ENCODE measurements at regions not wholly inside any gene's neighbourhood (a gene's known extent, or its start where the extent isn't known, plus 50 kb on each side); places are given as distances from the start of the nearest gene placed in this dataset.
"Not testable (repeated sequence)": the region's sequence is repeated elsewhere in the genome, so short reads cannot be mapped to it uniquely, and the experiment has no call there.

DNA sequence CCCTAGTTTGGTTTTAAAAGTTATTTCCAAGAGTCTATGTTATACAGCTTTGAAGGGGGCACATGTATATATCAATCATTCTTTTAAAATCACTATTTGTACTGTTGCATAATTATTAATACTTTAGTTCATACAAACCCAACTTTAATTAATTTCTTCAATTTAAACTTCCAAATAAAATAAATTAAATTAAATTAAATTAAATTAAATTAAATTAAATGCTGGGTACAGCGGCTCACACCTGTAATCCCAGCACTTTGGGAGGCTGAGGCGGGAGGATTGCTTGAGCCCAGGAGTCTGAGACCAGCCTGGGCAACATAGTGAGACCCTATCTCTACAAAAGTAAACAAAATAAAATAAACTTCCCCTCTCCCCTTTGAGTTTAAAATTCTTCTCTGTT lies 98.9 kb upstream of the MYO10 start:
- not testable (repeated sequence) for DNase-seq (ENCODE audit: low read depth)

DNA sequence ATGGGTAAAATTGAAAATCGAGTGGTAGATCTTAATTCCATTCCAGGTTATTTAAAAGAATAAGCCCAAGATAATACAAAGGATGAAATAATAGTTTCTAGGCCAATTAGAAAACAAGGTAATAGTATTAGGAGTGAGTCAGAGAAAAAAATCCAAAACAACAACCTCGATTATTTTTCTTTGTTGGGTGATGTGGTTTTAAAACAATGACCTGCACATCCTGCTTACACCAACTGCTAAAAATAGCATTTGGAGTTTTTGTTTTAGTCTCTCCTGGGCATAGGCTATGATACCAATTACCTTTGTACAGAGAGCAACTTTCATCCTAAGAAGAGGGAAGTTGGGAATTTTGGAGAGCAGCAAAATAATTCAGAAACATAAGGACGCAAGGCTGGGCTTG lies 101.7 kb upstream of the MYO10 start:
- peak; percentile 45 for DNase-seq (ENCODE audit: low read depth)

DNA sequence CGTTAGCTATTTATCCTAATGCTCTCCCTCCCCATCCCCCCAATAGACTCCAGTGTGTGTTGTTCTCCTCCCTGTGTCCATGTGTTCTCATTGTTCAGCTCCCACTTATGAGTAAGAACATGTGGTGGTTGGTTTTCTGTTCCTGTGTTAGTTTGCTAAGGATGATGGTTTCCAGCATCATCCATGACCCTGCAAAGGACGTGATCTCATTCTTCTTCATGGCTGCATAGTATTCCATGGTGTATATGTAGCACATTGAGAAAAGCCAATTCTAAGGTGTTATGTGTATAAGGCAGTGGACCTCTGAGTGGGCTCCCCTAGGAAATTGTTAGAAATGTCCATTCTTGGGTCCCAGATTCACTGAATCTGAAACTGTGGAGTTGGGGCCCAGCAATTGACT lies 103.1 kb upstream of the MYO10 start:
- DNase-seq (ENCODE audit: low read depth) = no peak

DNA sequence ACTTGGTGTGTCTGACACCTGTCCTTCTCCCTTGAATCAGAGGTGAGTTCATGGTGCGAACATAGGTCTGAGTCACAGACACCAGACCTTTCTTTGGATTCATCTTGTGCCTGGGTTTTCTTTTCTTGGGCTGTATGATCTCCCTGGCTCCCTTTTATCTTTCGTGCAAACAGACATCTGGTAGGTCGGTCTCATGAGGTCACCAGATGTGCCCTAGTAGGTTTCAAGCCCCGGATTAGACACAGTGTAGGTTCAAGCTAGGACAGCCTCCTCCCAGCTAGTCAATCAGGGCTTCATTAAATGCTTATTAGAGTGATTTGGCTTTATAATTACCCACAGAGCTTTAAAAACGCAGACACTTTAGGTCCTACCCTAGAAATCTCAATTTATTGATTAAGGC lies 106.0 kb upstream of the MYO10 start:
- DNase-seq (ENCODE audit: low read depth) = peak; percentile 81

GRCh38 chr5:17046320-17046719 lies 110.2 kb upstream of the MYO10 start:
- DNase-seq (ENCODE audit: low read depth) = no peak

GRCh38 chr5:17050236-17050635 lies 114.1 kb upstream of the MYO10 start:
- DNase-seq (ENCODE audit: low read depth) = no peak

DNA sequence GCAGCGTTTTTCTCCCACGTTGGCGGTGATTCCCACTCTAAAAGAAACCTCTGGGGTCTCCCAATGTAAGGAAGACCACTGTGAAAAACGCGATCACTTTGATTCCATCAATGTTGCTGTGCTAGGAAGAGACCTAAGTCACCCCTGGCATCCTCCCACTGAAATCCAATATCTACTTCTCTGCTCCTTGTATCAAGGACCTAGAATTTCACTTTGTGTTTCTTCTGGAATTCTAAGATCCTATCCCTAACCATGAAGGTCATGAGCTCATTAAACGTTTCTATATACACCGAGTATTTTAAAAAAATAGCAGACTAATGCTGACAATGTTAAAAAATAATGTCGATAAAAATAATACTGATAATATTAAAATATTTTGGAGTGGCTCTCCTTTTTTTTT lies 118.8 kb upstream of the MYO10 start:
- no peak for DNase-seq (ENCODE audit: low read depth)

- DNase-seq (ENCODE audit: low read depth) = peak; percentile 67
Measured at GRCh38 chr5:17056141-17056631, 120.1 kb upstream of the MYO10 start.

DNA sequence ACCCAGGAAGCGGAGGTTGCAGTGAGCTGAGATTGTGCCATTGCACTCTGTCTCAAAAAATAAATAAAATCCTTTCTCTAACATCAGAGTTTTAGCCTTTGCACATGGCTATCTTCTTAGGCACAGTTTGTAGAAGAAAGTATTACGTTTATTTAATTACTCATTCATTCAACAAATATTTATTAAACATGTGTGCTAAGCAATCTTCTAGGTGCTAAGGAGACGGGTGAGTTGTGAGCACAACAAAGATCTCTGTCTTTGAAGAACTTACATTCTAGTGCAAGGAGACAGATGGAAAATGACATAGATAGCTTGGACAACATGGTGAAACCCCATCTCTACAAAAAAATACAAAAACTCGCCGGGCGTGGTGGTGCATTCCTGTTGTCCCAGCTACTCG lies 122.3 kb upstream of the MYO10 start:
- DNase-seq (ENCODE audit: low read depth) = no peak

DNA sequence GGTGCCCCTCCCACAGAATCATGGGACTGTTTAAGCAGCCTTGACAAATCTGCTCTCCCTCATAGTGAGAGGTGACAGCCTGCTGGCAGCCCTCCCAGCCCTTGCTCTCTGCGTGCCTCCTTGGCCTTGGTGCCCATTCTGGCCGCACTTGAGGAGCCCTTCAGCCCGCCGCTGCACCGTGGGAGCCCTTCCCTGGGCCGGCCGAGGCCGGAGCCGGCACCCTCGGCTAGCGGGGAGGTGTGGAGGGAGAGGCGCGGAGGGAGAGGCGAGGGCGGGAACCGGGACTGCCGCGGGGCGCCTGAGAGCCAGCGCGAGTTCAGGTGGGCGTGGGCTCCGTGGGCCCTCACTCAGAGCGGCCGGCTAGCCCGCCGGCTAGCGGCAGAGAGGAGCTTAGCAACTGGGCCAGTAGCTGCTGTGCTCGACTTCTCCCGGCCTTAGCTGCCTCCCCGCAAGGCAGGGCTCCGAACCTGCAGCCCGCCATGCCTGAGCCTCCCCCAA lies 125.9 kb upstream of the MYO10 start:
- no peak for DNase-seq (ENCODE audit: low read depth)

DNA sequence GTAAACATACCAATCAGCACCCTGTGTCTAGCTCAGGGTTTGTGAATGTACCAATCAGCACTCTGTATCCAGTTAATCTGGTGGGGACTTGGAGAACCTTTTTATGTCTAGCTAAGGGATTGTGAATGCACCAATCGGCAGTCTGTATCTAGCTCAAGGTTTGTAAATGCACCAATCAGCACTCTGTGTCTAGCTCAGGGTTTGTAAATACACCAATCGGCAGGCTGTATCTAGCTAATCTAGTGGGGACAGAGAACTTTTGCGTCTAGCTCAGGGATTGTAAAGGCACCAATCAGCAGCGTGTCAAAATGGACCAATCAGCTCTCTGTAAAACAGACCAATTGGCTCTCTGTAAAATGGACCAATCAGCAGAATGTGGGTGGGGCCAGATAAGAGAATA lies 126.7 kb upstream of the MYO10 start:
- DNase-seq (ENCODE audit: low read depth) = not testable (repeated sequence)

- no peak for DNase-seq (ENCODE audit: low read depth)
Measured at GRCh38 chr5:17064241-17064640, 128.2 kb upstream of the MYO10 start.

- no peak for DNase-seq (ENCODE audit: low read depth)
Measured at GRCh38 chr5:17065458-17065857, 129.4 kb upstream of the MYO10 start.

- DNase-seq (ENCODE audit: low read depth) = not testable (repeated sequence)
Measured at GRCh38 chr5:17066026-17066425, 129.9 kb upstream of the MYO10 start.

DNA sequence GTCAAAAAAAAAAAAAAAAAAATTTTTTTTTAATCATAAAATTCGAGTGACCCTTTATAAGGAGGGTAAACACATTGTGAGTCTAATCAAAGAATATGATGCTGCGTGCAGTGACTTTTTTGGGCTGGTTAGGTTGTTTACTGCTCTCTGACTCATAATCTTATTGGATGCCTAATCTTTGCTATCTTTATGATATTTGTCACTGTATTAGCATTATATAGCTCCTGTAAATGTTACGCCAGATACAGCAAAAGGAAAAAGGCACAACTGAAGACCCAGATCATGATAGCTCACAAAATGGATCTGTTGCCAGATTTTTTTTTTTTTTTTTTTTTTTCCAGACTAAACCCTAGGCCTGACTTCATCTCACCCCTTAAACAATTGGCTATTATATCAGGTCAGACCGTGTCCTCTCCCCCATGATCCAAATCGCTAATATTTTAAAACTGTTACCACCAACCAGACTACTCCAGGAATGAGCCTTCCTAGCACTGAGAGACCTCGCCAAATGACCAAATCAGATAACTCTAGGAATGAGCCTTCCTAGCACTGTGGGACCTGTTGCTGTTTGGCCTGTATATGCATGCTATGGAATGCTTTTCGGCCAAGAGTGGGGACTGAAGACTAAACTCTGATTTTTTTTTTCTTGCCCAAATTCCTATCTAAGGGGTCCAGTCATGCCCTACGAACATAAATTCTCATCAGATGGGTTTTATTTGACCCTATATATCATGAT lies 131.7 kb upstream of the MYO10 start:
- DNase-seq (ENCODE audit: low read depth) = no peak

- DNase-seq (ENCODE audit: low read depth) = peak; percentile 27
Measured at GRCh38 chr5:17069995-17070511, 134.0 kb upstream of the MYO10 start.

DNA sequence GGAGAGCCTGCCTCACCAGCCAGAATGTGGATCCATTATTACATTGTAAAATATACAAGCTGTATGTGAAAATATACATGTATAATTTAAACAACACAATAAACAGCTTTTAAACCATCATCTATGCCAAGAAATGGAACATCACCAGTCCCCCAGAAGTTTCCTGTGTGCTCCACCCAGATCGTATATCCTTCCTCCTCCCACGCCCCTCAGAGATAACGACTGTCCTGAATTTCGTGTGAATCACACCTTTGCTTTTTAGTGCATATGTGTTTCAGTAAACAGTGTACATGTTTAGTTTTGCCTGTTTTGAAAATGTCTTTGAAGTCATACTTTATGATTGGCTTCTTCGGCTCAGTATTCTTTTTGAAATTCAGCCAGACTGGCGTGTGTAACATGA lies 134.6 kb upstream of the MYO10 start:
- no peak for DNase-seq (ENCODE audit: low read depth)

GRCh38 chr5:17075236-17075635 lies 139.1 kb upstream of the MYO10 start:
- DNase-seq (ENCODE audit: low read depth) = no peak

DNA sequence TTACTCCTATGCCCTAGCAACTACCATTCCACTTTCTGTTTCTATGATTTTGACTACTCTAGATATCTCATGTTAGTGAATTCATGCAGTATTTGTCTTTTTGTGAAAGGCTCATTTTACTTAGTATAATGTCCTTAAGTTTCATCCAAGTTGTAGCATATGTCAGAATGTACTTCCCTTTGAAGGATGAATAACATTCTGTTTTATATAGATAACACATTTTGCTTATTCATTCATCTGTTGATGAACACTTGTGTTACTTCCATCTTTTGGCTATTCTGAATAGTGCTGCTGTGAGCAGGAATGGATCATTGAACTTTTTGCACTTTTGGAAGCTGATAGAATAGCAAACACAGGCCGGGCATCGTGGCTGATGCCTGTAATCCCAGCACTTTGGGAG lies 140.2 kb upstream of the MYO10 start:
- DNase-seq (ENCODE audit: low read depth) = no peak

- DNase-seq (ENCODE audit: low read depth) = peak; percentile 36
Measured at GRCh38 chr5:17077440-17078233, 139.8 kb upstream of the BASP1 start.

DNA sequence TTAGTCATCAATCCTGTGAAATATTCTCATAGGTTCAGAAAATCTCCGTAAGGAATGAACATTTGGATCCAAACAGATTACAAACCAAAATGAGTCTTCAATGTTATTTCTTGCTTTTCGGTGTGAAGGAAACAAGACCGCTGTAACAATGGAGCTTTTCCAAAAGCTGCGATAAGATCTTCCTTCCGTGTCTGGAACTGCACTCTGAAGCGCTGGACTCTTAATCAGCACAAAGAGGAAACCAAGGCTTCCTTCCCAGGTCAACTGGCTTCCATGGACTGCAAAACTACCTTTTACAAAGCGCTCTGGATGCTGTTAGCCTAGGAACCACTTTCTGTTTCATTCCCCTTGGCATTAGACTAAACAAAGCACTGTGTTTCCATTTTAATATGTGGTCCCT lies 137.9 kb upstream of the BASP1 start:
- no peak for DNase-seq (ENCODE audit: low read depth)

- no peak for DNase-seq (ENCODE audit: low read depth)
Measured at GRCh38 chr5:17080361-17080760, 137.1 kb upstream of the BASP1 start.

GRCh38 chr5:17081142-17081541 lies 136.3 kb upstream of the BASP1 start:
- DNase-seq (ENCODE audit: low read depth) = peak; percentile 13
